K562 (cell line): ENCODE measurements at regions not wholly inside any gene's neighbourhood (a gene's known extent, or its start where the extent isn't known, plus 50 kb on each side); places are given as distances from the start of the nearest gene placed in this dataset.

Experiments used
- FOXM1 ChIP-seq, 2 experiments: fragments of 450-650 bp in 1 of 2; sonication (generic) in 1 of 2; formaldehyde crosslinking in 1 of 2; IDR thresholded peaks; 2 replicates each; pipeline versions ENCODE4 v1.6.1 to v1.9.0; 2017 to 2022; ENCODE audit warnings: low read depth in 2 of 2, mild to moderate bottlenecking in 2 of 2, missing genetic modification reagents in 1 of 2, moderate library complexity in 1 of 2
- SOX6 ChIP-seq: fragments of 450-650 bp; IDR thresholded peaks from 2 replicates; pipeline ENCODE4 v1.6.1; 2014; ENCODE audit warnings: mild to moderate bottlenecking
- TAF1 ChIP-seq: IDR thresholded peaks from 2 replicates; pipeline ENCODE4 v1.6.1; 2011; ENCODE audit warnings: mild to moderate bottlenecking, low read length, moderate library complexity; ENCODE audit not compliant: insufficient read depth, control insufficient read depth, severe bottlenecking; ENCODE audit errors: extremely low read depth
- TBL1XR1 ChIP-seq, 2 experiments: IDR thresholded peaks; 2 replicates each; pipeline ENCODE4 v1.6.1; 2012; ENCODE audit warnings: improper control_type of control experiment in 2 of 2, low read length in 2 of 2, mild to moderate bottlenecking in 1 of 2
- TEAD2 ChIP-seq: fragments of 450-650 bp; IDR thresholded peaks from 2 replicates; pipeline ENCODE4 v1.6.1; 2016; ENCODE audit warnings: missing genetic modification characterization, control low read depth, missing compliant biosample characterization
- TF ChIP-seq, protein P1 (sequence below): fragments of 250-450 bp; sonication (Bioruptor Pico); IDR thresholded peaks from 2 replicates; pipeline ENCODE4 v1.5.1; 2021; ENCODE audit warnings: mild to moderate bottlenecking
- TF ChIP-seq, protein P2 (sequence below): fragments of 250-450 bp; sonication (Bioruptor Pico); IDR thresholded peaks from 2 replicates; pipeline ENCODE4 v1.8.0; 2021; ENCODE audit warnings: borderline replicate concordance, mild to moderate bottlenecking, moderate library complexity; ENCODE audit not compliant: poor library complexity, severe bottlenecking

DNA sequence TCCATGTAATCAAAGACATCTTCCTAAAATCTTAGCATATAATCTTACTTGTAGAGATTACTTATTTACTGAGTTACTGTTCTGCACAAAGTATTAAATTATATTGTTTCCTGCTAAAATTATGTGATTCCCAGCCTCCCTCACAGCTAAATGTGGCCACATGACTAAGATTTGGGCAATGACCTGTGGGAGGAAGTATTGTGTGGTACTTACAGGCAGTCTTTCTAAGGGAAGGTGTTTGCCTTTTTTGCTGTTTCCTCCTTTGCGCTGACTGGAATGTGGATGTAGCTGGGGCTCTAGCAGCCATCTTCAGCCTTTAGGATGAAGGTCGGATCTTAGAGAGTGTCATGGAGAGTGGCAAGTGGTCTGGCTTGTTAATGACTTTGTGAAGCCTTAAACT is 146.3 kb upstream of the APCDD1 start:
- TF ChIP-seq SOX6 (no peak), TAF1 (no peak), TEAD2 (tag) (no peak), FOXM1 (IDR thresholded peaks at IDR 0.05; ENCODE audit: low read depth) (no peak), FOXM1 (CRISPR knock-in tag; IDR thresholded peaks at IDR 0.05; ENCODE audit: low read depth) (no peak), TBL1XR1 (IDR thresholded peaks at IDR 0.05; ENCODE audit: low read length in 2 of 2) (no peak)
- TF ChIP-seq, protein P1, sequence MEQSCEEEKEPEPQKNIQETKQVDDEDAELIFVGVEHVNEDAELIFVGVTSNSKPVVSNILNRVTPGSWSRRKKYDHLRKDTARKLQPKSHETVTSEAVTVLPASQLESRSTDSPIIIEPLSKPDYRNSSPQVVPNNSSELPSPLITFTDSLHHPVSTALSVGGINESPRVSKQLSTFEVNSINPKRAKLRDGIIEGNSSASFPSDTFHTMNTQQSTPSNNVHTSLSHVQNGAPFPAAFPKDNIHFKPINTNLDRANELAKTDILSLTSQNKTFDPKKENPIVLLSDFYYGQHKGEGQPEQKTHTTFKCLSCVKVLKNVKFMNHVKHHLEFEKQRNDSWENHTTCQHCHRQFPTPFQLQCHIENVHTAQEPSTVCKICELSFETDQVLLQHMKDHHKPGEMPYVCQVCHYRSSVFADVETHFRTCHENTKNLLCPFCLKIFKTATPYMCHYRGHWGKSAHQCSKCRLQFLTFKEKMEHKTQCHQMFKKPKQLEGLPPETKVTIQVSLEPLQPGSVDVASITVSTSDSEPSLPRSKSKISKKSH (CRISPR knock-in tag), result no peak
- TF ChIP-seq, protein P2, sequence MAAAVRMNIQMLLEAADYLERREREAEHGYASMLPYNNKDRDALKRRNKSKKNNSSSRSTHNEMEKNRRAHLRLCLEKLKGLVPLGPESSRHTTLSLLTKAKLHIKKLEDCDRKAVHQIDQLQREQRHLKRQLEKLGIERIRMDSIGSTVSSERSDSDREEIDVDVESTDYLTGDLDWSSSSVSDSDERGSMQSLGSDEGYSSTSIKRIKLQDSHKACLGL, result no peak
